ENCODE measurements at regions not wholly inside any gene's neighbourhood (a gene's known extent, or its start where the extent isn't known, plus 50 kb on each side); places are given as distances from the start of the nearest gene placed in this dataset.

DNA sequence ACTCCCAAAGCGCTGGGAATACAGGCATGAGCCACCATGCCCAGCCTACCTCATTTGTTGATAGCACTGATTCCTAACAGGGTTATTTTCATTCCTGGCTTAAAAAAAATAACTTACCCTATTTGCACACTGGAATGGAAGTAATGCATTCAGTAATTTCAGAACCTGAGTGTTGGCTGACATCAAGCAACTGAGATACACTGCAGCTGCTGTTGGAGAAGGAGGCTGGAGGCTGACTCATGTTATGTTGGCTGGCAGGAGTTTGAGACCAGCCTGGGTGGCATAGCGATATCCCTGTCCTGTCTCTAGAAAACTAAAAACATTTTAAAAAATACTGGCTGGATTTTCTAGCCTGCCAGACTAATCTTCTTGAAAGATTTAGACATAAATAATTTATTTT, 385.1 kb upstream of the MEX3C start:
- TF ChIP-seq SUZ12 (IDR thresholded peaks at IDR 0.05) (no peak), SP1 (IDR thresholded peaks at IDR 0.05) (no peak)
